GM19395 (cell line): ENCODE measurements at regions not wholly inside any gene's neighbourhood (a gene's known extent, or its start where the extent isn't known, plus 50 kb on each side); places are given as distances from the start of the nearest gene placed in this dataset.
"Not testable (repeated sequence)": the region's sequence is repeated elsewhere in the genome, so short reads cannot be mapped to it uniquely, and the experiment has no call there.

Experiments used
- ATAC-seq: cut with Tn5 transposase; IDR thresholded peaks from one replicate; pipeline ENCODE4 v1.9.1; 2021; ENCODE audit warnings: mild to moderate bottlenecking, moderate library complexity; ENCODE audit not compliant: unreplicated experiment

DNA sequence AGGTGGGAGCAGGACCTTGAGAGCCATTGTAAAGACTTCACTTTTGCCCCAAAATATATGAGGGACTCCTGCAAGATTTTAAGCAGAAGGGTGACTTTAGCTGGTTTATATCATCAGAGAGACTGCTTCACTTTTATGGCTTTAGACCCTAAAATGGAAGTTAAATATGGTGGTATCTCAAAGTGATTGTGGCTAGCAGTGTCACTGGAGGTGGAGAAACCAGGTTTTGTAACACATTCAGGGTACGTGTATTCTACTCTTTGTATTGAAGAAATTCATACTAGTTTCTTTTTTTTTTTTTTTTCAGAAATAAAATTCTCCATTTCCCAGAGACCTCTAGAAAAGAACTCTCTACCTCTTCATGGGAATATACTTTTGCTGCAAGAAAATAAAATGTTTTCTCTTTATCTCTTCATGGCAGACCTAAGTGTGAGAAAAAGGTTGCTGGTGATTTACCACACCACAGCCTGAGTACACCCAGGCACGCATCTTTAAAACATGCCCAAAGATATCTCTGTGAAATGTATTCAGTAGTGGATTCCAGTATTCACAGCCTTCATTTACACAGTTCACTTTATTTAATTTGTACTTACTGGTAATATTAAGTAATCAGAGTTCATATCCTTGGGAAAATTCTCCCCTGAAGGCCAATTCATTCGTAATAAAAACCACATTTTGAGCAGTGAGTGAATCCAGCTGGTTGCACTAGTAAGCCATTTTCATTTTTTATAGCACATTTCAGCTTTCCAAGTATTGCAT lies 74.3 kb upstream of the GUCY1A1 start:
- ATAC-seq: no peak

DNA sequence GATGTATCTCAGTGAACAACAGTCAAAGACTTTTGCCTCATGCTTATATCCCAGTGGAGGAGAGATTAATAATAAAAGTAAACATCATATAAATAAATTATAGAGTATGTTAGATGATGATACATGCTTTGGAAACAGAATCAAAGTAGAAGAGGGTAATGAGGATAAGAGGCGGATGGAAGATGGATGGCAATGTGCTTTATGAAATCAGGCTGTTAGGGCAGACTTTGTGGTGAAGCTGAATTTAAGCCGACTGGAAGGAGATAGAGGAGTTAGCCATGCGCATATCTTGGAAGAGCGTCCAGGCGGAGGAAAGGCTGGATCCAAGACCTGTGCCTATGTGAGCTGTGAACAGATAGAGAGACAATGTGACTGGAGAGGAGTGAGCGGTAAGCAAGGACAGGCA lies 74.9 kb upstream of the GUCY1A1 start:
- ATAC-seq: no peak

DNA sequence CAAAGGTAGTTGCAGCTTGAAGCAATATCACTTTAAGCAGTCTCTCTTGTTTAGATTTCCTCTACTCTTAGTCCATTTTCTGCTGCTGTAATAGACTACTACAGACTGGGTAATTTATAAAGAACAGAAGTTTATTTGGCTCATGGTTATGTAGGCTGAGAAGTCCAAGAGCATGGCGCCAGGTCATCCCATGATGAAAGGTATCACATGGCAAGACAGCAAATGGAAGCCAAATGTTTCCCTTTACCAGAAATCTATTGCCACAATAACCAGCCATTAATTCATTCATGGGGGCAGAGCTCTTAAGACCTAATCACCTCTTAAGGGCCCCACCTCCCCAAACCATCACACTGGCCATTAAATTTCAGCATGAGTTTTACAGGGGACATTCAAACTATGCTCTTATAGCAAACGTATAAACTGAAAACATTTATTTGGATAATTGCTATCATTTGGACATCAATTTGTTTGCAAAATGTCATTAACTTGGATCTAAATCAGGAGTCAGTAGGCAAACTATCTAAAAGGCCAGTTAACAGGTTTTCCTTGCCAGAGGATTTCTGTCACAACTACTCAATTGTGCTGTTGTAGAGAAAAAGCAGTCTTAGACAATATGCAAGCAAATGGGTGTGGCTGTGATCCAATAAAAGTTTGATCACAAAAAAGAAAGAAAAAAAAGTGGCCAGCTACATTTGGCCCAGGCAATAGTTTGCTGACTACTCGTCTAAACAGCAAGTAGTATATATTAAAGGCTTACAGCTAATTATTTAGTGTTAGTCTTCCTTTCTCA lies 75.7 kb upstream of the GUCY1A1 start:
- ATAC-seq: no peak

- no peak for ATAC-seq
These were observed 78.2 kb upstream of the GUCY1A1 start for GRCh38 chr4:155588437-155588836.

- ATAC-seq: no peak
These were observed 78.9 kb upstream of the GUCY1A1 start for GRCh38 chr4:155587766-155588165.

- ATAC-seq: no peak
These were observed 83.6 kb upstream of the GUCY1A1 start for GRCh38 chr4:155582971-155583437.

DNA sequence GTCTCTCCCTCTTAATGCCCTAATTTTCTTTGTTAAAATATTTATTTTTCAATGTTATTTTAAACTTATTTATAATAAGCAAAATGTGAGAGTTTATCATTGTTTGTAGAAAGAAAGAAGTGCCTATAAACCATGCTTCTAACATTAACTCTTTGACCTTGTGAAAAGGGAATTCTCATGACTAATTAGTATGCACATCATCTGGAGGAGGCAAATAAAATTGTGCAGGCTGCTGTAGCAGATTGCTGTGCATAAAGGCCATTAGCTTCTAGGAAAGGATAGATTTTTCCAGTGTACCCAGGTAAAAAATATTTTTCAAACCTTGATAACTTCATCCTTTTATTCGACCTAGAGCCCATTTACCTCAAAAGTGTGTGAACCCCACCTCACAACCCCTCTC lies 84.6 kb upstream of the GUCY1A1 start:
- no peak for ATAC-seq

- ATAC-seq: no peak
These were observed 87.8 kb upstream of the GUCY1A1 start for GRCh38 chr4:155578726-155579370.

DNA sequence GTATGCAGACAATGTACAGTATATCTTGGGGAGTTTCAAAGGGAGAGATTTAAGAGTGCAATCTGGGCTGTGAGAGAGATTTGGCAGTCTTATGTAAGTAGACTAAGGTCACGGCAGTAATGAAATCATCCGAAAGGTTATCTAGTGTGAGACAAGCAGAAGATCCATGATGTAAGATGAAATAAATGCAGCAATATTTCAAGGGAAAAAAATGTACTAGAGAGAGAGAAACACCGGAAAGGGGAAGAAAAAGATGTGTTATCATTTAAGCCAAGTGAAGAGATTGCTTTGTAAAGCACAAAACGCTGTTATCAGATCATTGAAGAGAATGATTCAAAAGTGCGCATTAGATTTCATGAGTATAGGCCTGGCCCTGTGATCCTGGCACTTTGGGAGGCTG lies 88.4 kb upstream of the GUCY1A1 start:
- no peak for ATAC-seq

- not testable (repeated sequence) for ATAC-seq
These were observed 92.3 kb upstream of the GUCY1A1 start for GRCh38 chr4:155574329-155574728.

DNA sequence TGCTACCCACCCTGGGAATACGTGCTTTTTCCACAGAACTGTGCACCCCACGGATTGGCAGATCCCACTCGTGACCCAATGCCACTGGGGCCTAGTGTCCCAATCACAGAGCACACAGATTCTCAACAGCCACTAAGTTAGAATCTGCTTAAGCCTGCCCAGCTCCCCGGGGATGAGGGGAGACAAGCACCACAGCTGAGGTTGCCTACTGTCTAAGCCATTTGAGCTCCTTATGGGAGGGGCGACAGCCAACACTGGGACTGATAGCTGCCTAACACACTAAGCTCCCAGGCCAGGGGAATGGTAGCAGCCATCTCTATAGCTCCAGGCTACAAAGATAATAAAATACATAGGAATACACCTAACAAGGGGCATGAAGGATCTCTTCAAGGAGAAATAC lies 93.5 kb upstream of the GUCY1A1 start:
- no peak for ATAC-seq

- no peak for ATAC-seq
These were observed 94.4 kb upstream of the GUCY1A1 start for GRCh38 chr4:155572106-155572703.

DNA sequence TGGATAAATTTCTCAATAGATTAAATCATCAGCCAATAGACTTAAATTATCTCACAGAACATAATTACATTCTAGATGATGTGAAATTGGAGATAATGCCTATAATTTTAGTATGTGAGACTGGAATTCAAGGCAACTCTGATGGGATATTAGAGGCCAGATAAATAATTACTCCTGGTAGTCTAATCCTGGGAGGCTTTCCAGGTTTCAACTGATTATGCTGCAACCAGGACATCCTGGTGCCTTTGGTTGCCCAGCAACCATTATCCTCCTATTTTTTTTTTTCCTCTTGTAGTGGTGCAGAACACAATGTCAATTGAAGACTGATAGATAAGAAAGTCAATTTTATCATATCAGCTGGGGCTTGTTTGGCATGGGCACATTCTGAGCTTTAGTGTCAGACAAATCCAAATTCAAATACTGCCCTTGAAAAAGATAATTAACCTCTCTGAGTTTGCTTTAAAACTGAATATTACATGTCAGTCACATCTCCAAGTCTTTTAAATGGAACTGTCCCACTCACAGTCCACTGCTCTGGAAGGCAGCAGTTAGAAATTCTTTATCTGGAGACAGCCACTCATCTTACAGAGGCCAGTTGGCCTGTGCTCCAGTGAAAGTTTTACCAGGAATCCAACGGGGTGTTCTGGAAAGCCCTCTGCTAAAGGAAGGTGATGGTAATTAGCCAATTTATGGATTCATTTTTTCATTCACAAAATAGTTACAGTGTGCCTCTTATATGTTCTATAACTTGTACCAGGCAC lies 95.3 kb upstream of the GUCY1A1 start:
- ATAC-seq: no peak

- no peak for ATAC-seq
These were observed 96.0 kb upstream of the GUCY1A1 start for GRCh38 chr4:155570661-155571060.

DNA sequence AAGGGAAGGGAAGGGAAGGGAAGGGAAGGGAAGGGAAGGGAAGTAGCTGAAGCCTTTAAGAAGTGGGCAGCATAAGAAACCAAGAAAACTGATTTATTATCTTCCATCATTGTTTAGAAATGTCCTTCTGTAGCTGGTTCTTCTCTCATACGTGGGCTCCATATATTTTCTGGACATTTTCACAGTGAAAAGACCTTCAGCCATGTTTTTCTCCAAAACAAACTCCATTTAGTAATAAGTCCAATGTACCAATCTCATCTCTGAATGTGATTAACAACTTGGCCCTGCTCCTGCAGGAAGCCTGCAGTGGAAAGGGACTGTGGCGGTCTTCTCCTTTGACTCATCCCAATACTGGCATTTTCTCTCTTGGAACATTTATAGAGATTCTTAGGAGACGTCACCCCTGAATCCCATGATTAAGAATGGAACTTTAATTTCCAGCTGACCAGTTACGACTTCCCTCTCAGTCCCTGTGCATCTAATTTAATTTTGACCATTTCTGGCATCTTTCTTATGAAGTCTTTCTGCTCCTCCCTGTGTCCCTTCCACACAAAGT lies 96.6 kb upstream of the GUCY1A1 start:
- ATAC-seq: no peak

DNA sequence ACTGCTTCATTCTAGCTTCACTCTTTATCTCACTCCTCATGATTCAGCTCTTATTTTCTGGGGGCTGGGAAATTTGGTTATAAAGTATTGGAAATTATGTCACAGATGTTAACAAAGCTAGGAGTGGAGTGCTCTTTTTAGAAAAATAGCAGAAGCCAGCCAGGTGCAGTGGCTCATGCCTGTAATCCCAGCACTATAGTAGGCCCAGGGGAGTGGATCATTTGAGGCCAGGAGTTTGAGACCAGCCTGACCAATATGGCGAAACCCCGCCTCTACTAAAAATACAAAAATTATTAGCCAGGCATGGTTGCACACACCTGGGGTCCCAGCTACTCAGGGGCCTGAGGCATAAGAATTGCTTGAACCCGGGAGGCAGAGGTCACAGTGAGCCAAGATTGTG lies 97.2 kb upstream of the GUCY1A1 start:
- ATAC-seq: no peak

DNA sequence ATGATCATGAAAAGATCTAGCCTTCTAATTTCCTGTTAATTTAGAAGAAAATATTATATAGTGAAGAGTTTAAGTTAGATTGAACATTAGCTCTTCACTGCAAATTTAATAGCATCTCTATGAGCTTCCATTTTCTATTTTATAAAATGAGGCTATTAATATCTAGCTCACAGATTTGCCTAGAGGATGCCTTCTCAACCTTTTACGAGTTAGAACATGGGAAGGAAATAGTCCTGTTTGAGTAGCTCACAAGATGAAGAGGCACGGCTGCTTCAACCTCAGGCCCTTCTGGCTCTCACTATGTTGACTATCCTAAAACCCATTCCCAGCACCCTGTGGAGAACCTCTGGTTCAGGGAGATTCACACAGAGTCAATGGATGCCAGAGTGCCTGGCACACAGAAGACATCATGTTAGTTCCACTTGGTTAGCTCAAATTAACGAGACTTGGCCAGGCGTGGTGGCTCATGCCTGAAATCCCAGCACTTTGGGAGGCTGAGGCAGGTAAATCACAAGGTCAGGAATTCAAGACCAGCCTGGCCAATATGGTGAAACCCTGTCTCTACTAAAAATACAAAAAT lies 97.9 kb upstream of the GUCY1A1 start:
- no peak for ATAC-seq

DNA sequence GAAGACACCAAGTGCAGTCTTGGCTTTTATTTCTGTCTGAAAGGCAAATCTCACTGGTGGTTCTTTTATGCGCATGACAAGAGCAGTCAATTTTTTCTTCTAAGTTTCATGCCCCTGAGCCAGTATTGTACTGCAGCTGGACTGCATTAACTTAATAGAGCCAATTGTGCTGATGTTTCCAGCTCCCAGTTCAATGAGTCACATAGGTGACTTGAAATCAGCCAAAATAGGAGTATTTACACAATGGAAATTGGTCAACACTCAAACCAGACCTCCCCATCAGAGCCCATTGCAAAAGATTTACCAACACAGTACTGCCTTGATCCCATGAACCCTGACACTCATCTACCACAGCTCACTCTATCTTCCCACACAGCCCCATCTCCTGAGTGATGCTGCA lies 100.3 kb upstream of the GUCY1A1 start:
- ATAC-seq: no peak

DNA sequence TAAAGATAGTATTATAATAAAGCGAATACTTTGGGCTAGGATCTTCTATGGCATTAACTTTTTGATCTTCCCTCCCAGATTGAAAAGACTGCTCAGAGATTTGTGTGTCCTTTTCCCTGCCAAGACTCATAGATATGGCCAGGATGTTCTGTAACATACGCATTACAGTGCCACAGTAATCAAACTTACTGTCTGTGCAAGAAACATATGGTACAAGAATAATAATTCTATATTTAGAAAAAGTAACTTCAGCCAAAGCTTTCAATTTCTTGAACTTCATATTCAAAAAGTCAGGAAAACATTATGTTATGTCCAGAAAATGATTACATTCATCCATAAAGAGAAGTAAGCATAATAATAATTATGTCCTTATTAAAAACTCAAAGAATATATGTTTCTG lies 100.9 kb upstream of the GUCY1A1 start:
- ATAC-seq: no peak

DNA sequence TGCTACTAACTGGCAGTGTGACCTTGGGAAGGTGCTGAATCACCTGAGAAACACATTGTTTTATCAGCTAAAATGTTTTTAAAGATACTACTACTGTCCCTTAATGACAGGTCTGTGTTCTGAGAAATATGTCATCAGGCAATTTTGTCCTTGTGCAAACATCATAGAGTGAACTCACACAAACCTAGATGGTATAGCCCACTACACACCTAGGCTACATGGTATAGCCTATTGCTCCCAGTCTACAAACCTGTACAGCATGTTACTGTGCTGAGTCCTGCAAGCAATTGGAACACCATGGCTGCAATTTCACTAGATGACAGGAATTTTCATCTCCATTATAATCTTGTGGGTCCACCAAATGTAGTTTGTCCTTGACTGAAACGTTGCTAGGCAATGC lies 101.3 kb upstream of the GUCY1A1 start:
- ATAC-seq: no peak
